ENCODE measurements at regions not wholly inside any gene's neighbourhood (a gene's known extent, or its start where the extent isn't known, plus 50 kb on each side); places are given as distances from the start of the nearest gene placed in this dataset.

GRCh38 chr2:128380061-128380889 is 61.6 kb upstream of the HS6ST1 start:
- no peak for DNase-seq (ENCODE audit: low read depth in 3 of 3, low spot score in 1 of 3)

- DNase-seq (ENCODE audit: low read depth in 3 of 3, low spot score in 1 of 3): no peak
Observed at GRCh38 chr2:128380961-128381938, 62.6 kb upstream of the HS6ST1 start.

GRCh38 chr2:128384446-128384845 is 65.8 kb upstream of the HS6ST1 start:
- no peak for DNase-seq (ENCODE audit: low read depth in 3 of 3, low spot score in 1 of 3)

GRCh38 chr2:128384956-128385355 is 66.3 kb upstream of the HS6ST1 start:
- DNase-seq (ENCODE audit: low read depth in 3 of 3, low spot score in 1 of 3): no peak

GRCh38 chr2:128385365-128385764 is 66.7 kb upstream of the HS6ST1 start:
- no peak for DNase-seq (ENCODE audit: low read depth in 3 of 3, low spot score in 1 of 3)

GRCh38 chr2:128386066-128386465 is 67.4 kb upstream of the HS6ST1 start:
- DNase-seq (ENCODE audit: low read depth in 3 of 3, low spot score in 1 of 3): no peak

- DNase-seq (ENCODE audit: low read depth in 3 of 3, low spot score in 1 of 3): no peak
Observed at GRCh38 chr2:128388499-128388941, 69.9 kb upstream of the HS6ST1 start.

GRCh38 chr2:128389388-128390086 is 70.9 kb upstream of the HS6ST1 start:
- DNase-seq (ENCODE audit: low read depth in 3 of 3, low spot score in 1 of 3): no peak

- DNase-seq (ENCODE audit: low read depth in 3 of 3, low spot score in 1 of 3): no peak
Observed at GRCh38 chr2:128390256-128390990, 71.8 kb upstream of the HS6ST1 start.

GRCh38 chr2:128390991-128391630 is 72.4 kb upstream of the HS6ST1 start:
- no peak for DNase-seq (ENCODE audit: low read depth in 3 of 3, low spot score in 1 of 3)

GRCh38 chr2:128391679-128392078 is 73.0 kb upstream of the HS6ST1 start:
- DNase-seq (ENCODE audit: low read depth in 3 of 3, low spot score in 1 of 3): no peak

- no peak for DNase-seq (ENCODE audit: low read depth in 3 of 3, low spot score in 1 of 3)
Observed at GRCh38 chr2:128392207-128392606, 73.5 kb upstream of the HS6ST1 start.

- DNase-seq (ENCODE audit: low read depth in 3 of 3, low spot score in 1 of 3): no peak
Observed at GRCh38 chr2:128394007-128394730, 75.5 kb upstream of the HS6ST1 start.

- no peak for DNase-seq (ENCODE audit: low read depth in 3 of 3, low spot score in 1 of 3)
Observed at GRCh38 chr2:128395196-128395595, 76.5 kb upstream of the HS6ST1 start.

- no peak for DNase-seq (ENCODE audit: low read depth in 3 of 3, low spot score in 1 of 3)
Observed at GRCh38 chr2:128395640-128396499, 77.2 kb upstream of the HS6ST1 start.

GRCh38 chr2:128396500-128396891 is 77.8 kb upstream of the HS6ST1 start:
- DNase-seq (ENCODE audit: low read depth in 3 of 3, low spot score in 1 of 3): no peak

- DNase-seq (ENCODE audit: low read depth in 3 of 3, low spot score in 1 of 3): no peak
Observed at GRCh38 chr2:128396946-128397345, 78.3 kb upstream of the HS6ST1 start.

GRCh38 chr2:128399256-128399655 is 80.6 kb upstream of the HS6ST1 start:
- no peak for DNase-seq (ENCODE audit: low read depth in 3 of 3, low spot score in 1 of 3)

Measured in stimulated activated CD4-positive, alpha-beta T cell treated with anti-CD3 and anti-CD28 coated beads, TNF-alpha, amount 100 ng/mL, for 1 hour (primary cell).